ENCODE measurements at regions not wholly inside any gene's neighbourhood (a gene's known extent, or its start where the extent isn't known, plus 50 kb on each side); places are given as distances from the start of the nearest gene placed in this dataset.
"Not testable (repeated sequence)": the region's sequence is repeated elsewhere in the genome, so short reads cannot be mapped to it uniquely, and the experiment has no call there.

GRCh38 chr7:136260591-136260990 lies 283.4 kb upstream of the MTPN start:
- not testable (repeated sequence) for DNase-seq (ENCODE audit: low read depth in 2 of 2); H3K4me3 ChIP-seq (replicated peaks in 1 of 2; ENCODE audit: low read depth in 2 of 2, low read length in 2 of 2)

GRCh38 chr7:136259074-136259473 lies 281.9 kb upstream of the MTPN start:
- no peak overlapping the region for H3K4me3 ChIP-seq (replicated peaks in 1 of 2; ENCODE audit: low read depth in 2 of 2, low read length in 2 of 2)
- no peak for DNase-seq (ENCODE audit: low read depth in 2 of 2)
- TF ChIP-seq, protein P1, sequence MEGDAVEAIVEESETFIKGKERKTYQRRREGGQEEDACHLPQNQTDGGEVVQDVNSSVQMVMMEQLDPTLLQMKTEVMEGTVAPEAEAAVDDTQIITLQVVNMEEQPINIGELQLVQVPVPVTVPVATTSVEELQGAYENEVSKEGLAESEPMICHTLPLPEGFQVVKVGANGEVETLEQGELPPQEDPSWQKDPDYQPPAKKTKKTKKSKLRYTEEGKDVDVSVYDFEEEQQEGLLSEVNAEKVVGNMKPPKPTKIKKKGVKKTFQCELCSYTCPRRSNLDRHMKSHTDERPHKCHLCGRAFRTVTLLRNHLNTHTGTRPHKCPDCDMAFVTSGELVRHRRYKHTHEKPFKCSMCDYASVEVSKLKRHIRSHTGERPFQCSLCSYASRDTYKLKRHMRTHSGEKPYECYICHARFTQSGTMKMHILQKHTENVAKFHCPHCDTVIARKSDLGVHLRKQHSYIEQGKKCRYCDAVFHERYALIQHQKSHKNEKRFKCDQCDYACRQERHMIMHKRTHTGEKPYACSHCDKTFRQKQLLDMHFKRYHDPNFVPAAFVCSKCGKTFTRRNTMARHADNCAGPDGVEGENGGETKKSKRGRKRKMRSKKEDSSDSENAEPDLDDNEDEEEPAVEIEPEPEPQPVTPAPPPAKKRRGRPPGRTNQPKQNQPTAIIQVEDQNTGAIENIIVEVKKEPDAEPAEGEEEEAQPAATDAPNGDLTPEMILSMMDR (IDR thresholded peaks at IDR 0.05; ENCODE audit: low read depth, low read length) = no peak

DNA sequence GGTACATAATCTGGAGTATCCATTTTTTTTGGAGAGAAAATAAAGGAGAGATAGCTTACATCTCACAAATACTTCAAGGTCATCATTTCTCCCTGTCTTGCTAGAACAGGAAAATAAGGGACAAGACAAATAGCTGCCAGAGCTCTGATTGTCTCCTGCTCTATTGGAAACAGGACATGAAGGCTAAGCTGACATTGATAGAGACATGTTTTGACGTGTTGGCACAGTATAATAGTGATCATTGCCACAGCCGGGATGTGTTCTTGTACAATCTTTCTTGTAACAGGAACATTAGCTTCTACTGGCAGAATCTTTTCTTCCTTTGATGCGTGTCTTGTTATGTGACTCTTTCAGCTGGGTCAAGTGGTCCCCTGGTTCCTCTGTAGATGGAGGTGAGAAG lies 279.3 kb upstream of the MTPN start:
- TF ChIP-seq, protein P1 (IDR thresholded peaks at IDR 0.05; ENCODE audit: low read depth, low read length) = no peak
- H3K4me3 ChIP-seq (replicated peaks in 1 of 2; ENCODE audit: low read depth in 2 of 2, low read length in 2 of 2) = no peak overlapping the region
- no peak for DNase-seq (ENCODE audit: low read depth in 2 of 2)

DNA sequence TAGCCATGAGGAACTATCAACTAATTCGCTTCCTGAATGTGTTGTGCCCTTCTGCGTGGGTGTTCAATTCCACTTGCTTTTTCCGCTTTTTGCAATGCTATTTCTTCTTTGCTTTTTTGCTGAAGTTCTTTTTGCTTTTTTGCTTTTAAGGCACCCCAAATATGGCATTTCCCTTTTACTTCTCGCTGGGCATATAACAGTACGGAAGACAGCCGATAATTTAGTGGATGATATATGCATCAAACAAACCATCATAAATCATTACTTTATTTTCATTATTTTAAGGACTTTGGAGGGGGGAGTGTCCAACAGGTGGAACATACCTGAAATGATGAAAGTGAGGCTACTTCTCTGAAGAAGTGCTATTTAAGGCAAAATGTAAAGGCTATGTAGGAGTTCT lies 277.0 kb upstream of the MTPN start:
- TF ChIP-seq, protein P1 (IDR thresholded peaks at IDR 0.05; ENCODE audit: low read depth, low read length) = no peak
- no peak for DNase-seq (ENCODE audit: low read depth in 2 of 2)

DNA sequence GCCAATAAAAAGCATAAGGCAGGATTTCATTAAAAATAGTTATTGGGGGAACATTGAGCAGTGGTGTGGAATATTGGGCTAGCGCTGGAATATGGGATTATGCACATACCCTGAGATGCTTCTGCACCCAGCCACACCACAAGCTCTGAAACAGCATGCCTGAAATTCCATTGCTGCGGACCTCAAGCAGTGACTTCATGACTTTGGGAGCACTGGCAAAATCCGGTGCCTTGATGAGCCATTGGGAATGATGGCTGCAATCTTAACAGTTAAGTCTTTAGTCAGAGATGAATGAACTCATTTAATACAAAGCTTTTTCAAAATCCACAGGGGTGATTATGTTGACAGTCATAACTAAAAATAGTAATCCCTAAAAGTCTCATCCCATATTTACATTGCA lies 274.7 kb upstream of the MTPN start:
- no peak for DNase-seq (ENCODE audit: low read depth in 2 of 2)
- H3K4me3 ChIP-seq (replicated peaks in 1 of 2; ENCODE audit: low read depth in 2 of 2, low read length in 2 of 2) = no peak overlapping the region
- TF ChIP-seq, protein P1 (IDR thresholded peaks at IDR 0.05; ENCODE audit: low read depth, low read length) = no peak

More for the DNA sequence above, 277.0 kb upstream of the MTPN start:
- no peak overlapping the region for H3K4me3 ChIP-seq (replicated peaks in 1 of 2; ENCODE audit: low read depth in 2 of 2, low read length in 2 of 2)

- DNase-seq (ENCODE audit: low read depth in 2 of 2) = no peak
- no peak overlapping the region for H3K4me3 ChIP-seq (replicated peaks in 1 of 2; ENCODE audit: low read depth in 2 of 2, low read length in 2 of 2)
- TF ChIP-seq, protein P1 (IDR thresholded peaks at IDR 0.05; ENCODE audit: low read depth, low read length) = no peak
Observed at GRCh38 chr7:136247211-136247610, 270.1 kb upstream of the MTPN start.

DNA sequence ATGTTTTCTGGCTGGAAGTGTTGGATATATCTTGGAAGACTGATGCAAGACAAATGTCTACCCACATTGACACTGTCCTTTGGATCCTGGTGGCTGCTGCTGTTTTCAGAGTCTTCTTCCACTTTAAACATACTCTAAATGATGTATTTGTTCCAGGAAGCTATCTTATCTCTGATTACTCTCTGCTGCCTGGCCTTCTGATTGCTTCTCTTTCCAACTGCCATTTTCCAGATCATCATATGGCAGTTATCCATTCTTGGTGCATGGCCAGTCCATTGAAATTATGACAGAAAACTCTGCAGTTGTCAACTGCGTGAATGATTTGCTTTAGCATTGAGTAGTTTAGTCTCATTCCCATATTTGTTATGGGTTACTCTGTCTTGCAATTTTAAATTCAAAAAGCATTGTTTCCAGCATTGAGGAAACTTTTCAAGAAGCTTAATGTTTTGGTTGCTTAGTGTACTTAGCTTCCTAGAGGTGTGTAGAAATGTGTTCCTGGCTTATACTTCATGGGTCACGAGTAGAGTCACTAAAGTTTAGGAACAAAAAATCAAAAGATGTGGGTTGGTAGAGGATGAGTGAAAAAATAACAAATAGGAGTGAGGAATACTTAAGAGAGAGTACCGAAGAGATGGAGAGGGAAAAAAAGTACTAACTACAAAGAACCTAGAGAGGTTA lies 268.3 kb upstream of the MTPN start:
- TF ChIP-seq, protein P1 (IDR thresholded peaks at IDR 0.05; ENCODE audit: low read depth, low read length) = no peak
- DNase-seq (ENCODE audit: low read depth in 2 of 2) = no peak
- no peak overlapping the region for H3K4me3 ChIP-seq (replicated peaks in 1 of 2; ENCODE audit: low read depth in 2 of 2, low read length in 2 of 2)
